Mucosa of rectum (tissue), 2 donors: ENCODE measurements at regions not wholly inside any gene's neighbourhood (a gene's known extent, or its start where the extent isn't known, plus 50 kb on each side); places are given as distances from the start of the nearest gene placed in this dataset.
"Not testable (repeated sequence)": the region's sequence is repeated elsewhere in the genome, so short reads cannot be mapped to it uniquely, and the experiment has no call there.

Source experiments
- H3K27ac ChIP-seq, 2 donors: one replicate each; pipeline ENCODE4 v1.7.0; 2013; ENCODE audit warnings: inconsistent platforms in 2 of 2, low read depth in 2 of 2, low read length in 2 of 2
- H3K27me3 ChIP-seq, 2 donors: one replicate each; pipeline ENCODE4 v1.7.0; 2013; ENCODE audit warnings: low read length in 2 of 2; ENCODE audit not compliant: control insufficient read depth in 2 of 2, insufficient read depth in 2 of 2
- H3K36me3 ChIP-seq, 2 donors: one replicate each; pipeline ENCODE4 v1.7.0; 2013; ENCODE audit warnings: low read length in 2 of 2; ENCODE audit not compliant: control insufficient read depth in 2 of 2, insufficient read depth in 2 of 2
- H3K4me1 ChIP-seq, 2 donors: one replicate each; pipeline ENCODE4 v1.7.0; 2013; ENCODE audit warnings: low read length in 2 of 2, mild to moderate bottlenecking in 1 of 2; ENCODE audit not compliant: control insufficient read depth in 2 of 2, insufficient read depth in 2 of 2
- H3K4me3 ChIP-seq, 2 donors: one replicate each; pipeline ENCODE4 v1.7.0; 2013; ENCODE audit warnings: low read length in 2 of 2
- H3K9ac ChIP-seq, 2 donors: one replicate each; pipeline ENCODE4 v1.7.0; 2013; ENCODE audit warnings: low read length in 2 of 2, low read depth in 1 of 2, mild to moderate bottlenecking in 1 of 2
- H3K9me3 ChIP-seq, 2 donors: one replicate each; pipeline ENCODE4 v1.7.0; 2013; ENCODE audit warnings: low read length in 2 of 2; ENCODE audit not compliant: control insufficient read depth in 2 of 2
- donor health status: healthy.
- donor health status: Normal muscosa, but diverticular disease.

GRCh38 chr1:18572022-18572880 lies 58.4 kb upstream of the PAX7 start:
- Histone ChIP-seq H3K4me1 (no peaks in the 10 kb centered on the region), H3K9ac (no peak overlapping the region), H3K4me3 (no peak overlapping the region), H3K27me3 (peaks cover 0 to 7% of the 10 kb centered on the region in 2 donors), H3K9me3 (no peaks in the 10 kb centered on the region), H3K36me3 (no peaks in the 10 kb centered on the region), H3K27ac (no peak overlapping the region)

- no peaks in the 10 kb centered on the region for H3K36me3 ChIP-seq
- H3K9me3 ChIP-seq: no peaks in the 10 kb centered on the region
- peaks cover 0 to 7% of the 10 kb centered on the region in 2 donors for H3K27me3 ChIP-seq
- H3K27ac ChIP-seq: no peak overlapping the region
- H3K4me1 ChIP-seq: no peaks in the 10 kb centered on the region
- no peak overlapping the region for H3K9ac ChIP-seq
- H3K4me3 ChIP-seq: no peak overlapping the region
Measured at GRCh38 chr1:18573170-18573569, 57.5 kb upstream of the PAX7 start.

GRCh38 chr1:18574754-18575153 lies 55.9 kb upstream of the PAX7 start:
- Histone ChIP-seq H3K36me3 (no peaks in the 10 kb centered on the region), H3K4me1 (no peaks in the 10 kb centered on the region), H3K4me3 (no peak overlapping the region), H3K27ac (no peak overlapping the region), H3K9me3 (no peaks in the 10 kb centered on the region), H3K9ac (no peak overlapping the region), H3K27me3 (peaks cover 0 to 7% of the 10 kb centered on the region in 2 donors)

GRCh38 chr1:18575620-18576019 lies 55.0 kb upstream of the PAX7 start:
- H3K4me1 ChIP-seq: no peaks in the 10 kb centered on the region
- H3K4me3 ChIP-seq: no peak overlapping the region
- H3K27me3 ChIP-seq: peaks cover 2 to 7% of the 10 kb centered on the region in 2 donors
- H3K36me3 ChIP-seq: no peaks in the 10 kb centered on the region
- no peak overlapping the region for H3K9ac ChIP-seq
- H3K27ac ChIP-seq: no peak overlapping the region
- H3K9me3 ChIP-seq: no peaks in the 10 kb centered on the region

GRCh38 chr1:18578271-18578670 lies 52.4 kb upstream of the PAX7 start:
- Histone ChIP-seq H3K4me1 (no peaks in the 10 kb centered on the region), H3K36me3 (no peaks in the 10 kb centered on the region), H3K9ac (no peak overlapping the region), H3K9me3 (no peaks in the 10 kb centered on the region), H3K4me3 (no peak overlapping the region), H3K27ac (no peak overlapping the region), H3K27me3 (peaks cover 7 to 10% of the 10 kb centered on the region in 2 donors)

- peaks cover 5 to 10% of the 10 kb centered on the region in 2 donors for H3K27me3 ChIP-seq
- H3K36me3 ChIP-seq, H3K9me3 ChIP-seq, H3K27ac ChIP-seq, H3K9ac ChIP-seq, H3K4me1 ChIP-seq, H3K4me3 ChIP-seq: not testable (repeated sequence)
Measured at GRCh38 chr1:18579267-18579666, 51.4 kb upstream of the PAX7 start.

- H3K27ac ChIP-seq: no peak overlapping the region
- no peaks in the 10 kb centered on the region for H3K36me3 ChIP-seq
- H3K4me1 ChIP-seq: peaks cover 0 to 2% of the 10 kb centered on the region in 2 donors
- no peak overlapping the region for H3K4me3 ChIP-seq
- H3K27me3 ChIP-seq: peaks cover 4 to 10% of the 10 kb centered on the region in 2 donors
- no peak overlapping the region for H3K9ac ChIP-seq
- H3K9me3 ChIP-seq: no peaks in the 10 kb centered on the region
Measured at GRCh38 chr1:18580047-18580446, 50.6 kb upstream of the PAX7 start.

GRCh38 chr1:18580691-18581419 lies 49.8 kb upstream of the PAX7 start:
- Histone ChIP-seq H3K27ac (no peak overlapping the region), H3K27me3 (peaks cover 0 to 10% of the 10 kb centered on the region in 2 donors), H3K9ac (no peak overlapping the region), H3K4me1 (peaks cover 0 to 2% of the 10 kb centered on the region in 2 donors), H3K36me3 (no peaks in the 10 kb centered on the region), H3K4me3 (no peak overlapping the region), H3K9me3 (no peaks in the 10 kb centered on the region)
